Keratinocyte (primary cell): ENCODE measurements at regions not wholly inside any gene's neighbourhood (a gene's known extent, or its start where the extent isn't known, plus 50 kb on each side); places are given as distances from the start of the nearest gene placed in this dataset.

Source experiments
- EZH2 ChIP-seq: IDR thresholded peaks from one replicate; pipeline ENCODE4 v1.6.1; 2012; ENCODE audit warnings: inconsistent platforms, mild to moderate bottlenecking, low read length, moderate library complexity
- TF ChIP-seq, protein P1 (sequence below), 3 experiments: IDR thresholded peaks in 1 of 3; conservative IDR thresholded peaks in 1 of 3; optimal IDR thresholded peaks in 1 of 3; 2 replicates in 2 of 3; 3 replicates in 1 of 3; pipeline versions ENCODE3 to v1.5.1; 2011; ENCODE audit warnings: low read length in 3 of 3, mild to moderate bottlenecking in 3 of 3, moderate library complexity in 2 of 3, control low read depth in 1 of 3, inconsistent platforms in 1 of 3; ENCODE audit not compliant: insufficient read depth in 2 of 3; ENCODE audit errors: extremely low read depth in 1 of 3

DNA sequence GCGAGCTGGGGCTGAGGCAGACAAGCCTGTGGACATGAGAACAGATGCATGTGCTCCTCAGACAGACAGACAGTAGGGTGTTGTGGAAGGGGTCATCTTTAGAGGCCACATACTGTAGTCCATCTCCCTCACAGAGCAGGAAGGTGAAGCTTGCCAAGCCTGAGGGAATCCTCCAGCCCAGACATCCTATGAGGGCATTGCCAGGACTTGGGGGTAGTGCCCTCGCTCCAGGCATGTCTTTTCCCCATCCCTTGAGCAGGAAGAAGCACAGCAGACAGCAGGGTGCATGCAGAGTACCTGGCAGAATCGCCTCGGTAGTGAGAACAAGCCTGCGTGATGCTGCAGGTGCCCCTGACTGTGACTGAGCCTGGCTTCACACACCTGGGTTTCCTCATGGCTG, 66.5 kb upstream of the CLDN5 start:
- no peak for TF ChIP-seq EZH2
- TF ChIP-seq, protein P1, sequence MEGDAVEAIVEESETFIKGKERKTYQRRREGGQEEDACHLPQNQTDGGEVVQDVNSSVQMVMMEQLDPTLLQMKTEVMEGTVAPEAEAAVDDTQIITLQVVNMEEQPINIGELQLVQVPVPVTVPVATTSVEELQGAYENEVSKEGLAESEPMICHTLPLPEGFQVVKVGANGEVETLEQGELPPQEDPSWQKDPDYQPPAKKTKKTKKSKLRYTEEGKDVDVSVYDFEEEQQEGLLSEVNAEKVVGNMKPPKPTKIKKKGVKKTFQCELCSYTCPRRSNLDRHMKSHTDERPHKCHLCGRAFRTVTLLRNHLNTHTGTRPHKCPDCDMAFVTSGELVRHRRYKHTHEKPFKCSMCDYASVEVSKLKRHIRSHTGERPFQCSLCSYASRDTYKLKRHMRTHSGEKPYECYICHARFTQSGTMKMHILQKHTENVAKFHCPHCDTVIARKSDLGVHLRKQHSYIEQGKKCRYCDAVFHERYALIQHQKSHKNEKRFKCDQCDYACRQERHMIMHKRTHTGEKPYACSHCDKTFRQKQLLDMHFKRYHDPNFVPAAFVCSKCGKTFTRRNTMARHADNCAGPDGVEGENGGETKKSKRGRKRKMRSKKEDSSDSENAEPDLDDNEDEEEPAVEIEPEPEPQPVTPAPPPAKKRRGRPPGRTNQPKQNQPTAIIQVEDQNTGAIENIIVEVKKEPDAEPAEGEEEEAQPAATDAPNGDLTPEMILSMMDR (optimal IDR thresholded peaks at IDR 0.05 in 1 of 3, IDR thresholded peaks at IDR 0.05 in 1 of 3, conservative IDR thresholded peaks at IDR 0.05 in 1 of 3; ENCODE audit: extremely low read depth in 1 of 3, insufficient read depth in 2 of 3, low read length in 3 of 3) = no peak
